ENCODE measurements at regions not wholly inside any gene's neighbourhood (a gene's known extent, or its start where the extent isn't known, plus 50 kb on each side); places are given as distances from the start of the nearest gene placed in this dataset.

GRCh38 chr13:99687723-99688397 is 186.6 kb downstream of the TM9SF2 start:
- no peak for TF ChIP-seq CTCF (conservative IDR thresholded peaks at IDR 0.05)
- no peak for TF ChIP-seq EZH2 (IDR thresholded peaks at IDR 0.05; ENCODE audit: low read depth)
